Activated CD8-positive, alpha-beta memory T cell treated with anti-CD3 and anti-CD28 coated beads, Interleukin-2, amount 10 ng/mL, durations not matched to agents 7 days and 5 days (primary cell): ENCODE measurements at regions not wholly inside any gene's neighbourhood (a gene's known extent, or its start where the extent isn't known, plus 50 kb on each side); places are given as distances from the start of the nearest gene placed in this dataset.

Source experiments
- ATAC-seq: fragments of 150-1000 bp; cut with Tn5 transposase; one replicate; pipeline ENCODE4 v1.10.0; 2021; ENCODE audit warnings: moderate library complexity
- CTCF ChIA-PET: fragments of 350-600 bp; sonication (Branson Sonifier 250); formaldehyde crosslinking; loops from one replicate; lab custom pipeline; 2021; ENCODE audit warnings: antibody characterized with exemption; lab: Charles Lee
- DNase-seq: peaks from one replicate; pipeline ENCODE4 v3.0.0-alpha.2; 2020
- H3K27ac Mint-ChIP-seq: one replicate; pipeline ENCODE4 v1.8.0; 2021; ENCODE audit warnings: mild to moderate bottlenecking, mixed read lengths
- H3K27me3 Mint-ChIP-seq: one replicate; pipeline ENCODE4 v1.8.0; 2021; ENCODE audit warnings: mixed read lengths
- H3K36me3 Mint-ChIP-seq: one replicate; pipeline ENCODE4 v1.8.0; 2021; ENCODE audit warnings: mild to moderate bottlenecking, mixed read lengths
- H3K4me1 Mint-ChIP-seq: one replicate; pipeline ENCODE4 v1.8.0; 2021; ENCODE audit warnings: mixed read lengths
- H3K4me3 Mint-ChIP-seq: one replicate; pipeline ENCODE4 v1.8.0; 2021; ENCODE audit warnings: mild to moderate bottlenecking, moderate library complexity, mixed read lengths
- H3K9me3 Mint-ChIP-seq: one replicate; pipeline ENCODE4 v1.8.0; 2022; ENCODE audit warnings: low read depth, mixed read lengths

GRCh38 chr12:23399402-23399933 lies 550.0 kb downstream of the SOX5 start:
- Mint-ChIP-seq H3K27ac (no peak overlapping the region), H3K4me3 (no peak overlapping the region), H3K36me3 (no peaks in the 10 kb centered on the region), H3K9me3 (no peaks in the 10 kb centered on the region), H3K4me1 (no peaks in the 10 kb centered on the region), H3K27me3 (no peaks in the 10 kb centered on the region)
- CTCF ChIA-PET = no interaction called here
- no peak for ATAC-seq
- no peak for DNase-seq

GRCh38 chr12:23415180-23415579 lies 534.3 kb downstream of the SOX5 start:
- Mint-ChIP-seq H3K4me3 (no peak overlapping the region), H3K4me1 (no peaks in the 10 kb centered on the region), H3K9me3 (peaks cover 3% of the 10 kb centered on the region), H3K27me3 (no peaks in the 10 kb centered on the region), H3K36me3 (no peaks in the 10 kb centered on the region), H3K27ac (no peak overlapping the region)
- CTCF ChIA-PET = no interaction called here
- ATAC-seq = no peak
- no peak for DNase-seq

GRCh38 chr12:23421556-23421955 lies 527.9 kb downstream of the SOX5 start:
- no peak overlapping the region for H3K4me3 Mint-ChIP-seq
- ATAC-seq (no peak), DNase-seq (no peak)
- no peak overlapping the region for H3K27ac Mint-ChIP-seq
- H3K9me3 Mint-ChIP-seq = peaks cover 2% of the 10 kb centered on the region
- no peaks in the 10 kb centered on the region for H3K27me3 Mint-ChIP-seq
- CTCF ChIA-PET = no interaction called here
- H3K36me3 Mint-ChIP-seq = no peaks in the 10 kb centered on the region
- H3K4me1 Mint-ChIP-seq = no peaks in the 10 kb centered on the region

GRCh38 chr12:23423097-23423687 lies 526.3 kb downstream of the SOX5 start:
- Mint-ChIP-seq H3K27ac (no peak overlapping the region), H3K4me3 (no peak overlapping the region), H3K9me3 (peaks cover 2% of the 10 kb centered on the region), H3K27me3 (no peaks in the 10 kb centered on the region), H3K36me3 (no peaks in the 10 kb centered on the region), H3K4me1 (no peaks in the 10 kb centered on the region)
- DNase-seq (no peak), ATAC-seq (no peak)
- CTCF ChIA-PET = no interaction called here

GRCh38 chr12:23423796-23424195 lies 525.7 kb downstream of the SOX5 start:
- Mint-ChIP-seq H3K27ac (no peak overlapping the region), H3K36me3 (no peaks in the 10 kb centered on the region), H3K27me3 (no peaks in the 10 kb centered on the region), H3K4me1 (no peaks in the 10 kb centered on the region), H3K9me3 (peaks cover 2% of the 10 kb centered on the region), H3K4me3 (no peak overlapping the region)
- DNase-seq (no peak), ATAC-seq (no peak)
- CTCF ChIA-PET = no interaction called here

GRCh38 chr12:23424685-23425084 lies 524.8 kb downstream of the SOX5 start:
- no peaks in the 10 kb centered on the region for H3K4me1 Mint-ChIP-seq
- no peak for ATAC-seq
- H3K9me3 Mint-ChIP-seq = peaks cover 2% of the 10 kb centered on the region
- DNase-seq = no peak
- H3K36me3 Mint-ChIP-seq = no peaks in the 10 kb centered on the region
- H3K4me3 Mint-ChIP-seq = no peak overlapping the region
- H3K27me3 Mint-ChIP-seq = no peaks in the 10 kb centered on the region
- CTCF ChIA-PET = no interaction called here
- no peak overlapping the region for H3K27ac Mint-ChIP-seq

GRCh38 chr12:23426328-23426727 lies 523.1 kb downstream of the SOX5 start:
- ATAC-seq = no peak
- no peak for DNase-seq
- Mint-ChIP-seq H3K36me3 (no peaks in the 10 kb centered on the region), H3K4me1 (no peaks in the 10 kb centered on the region), H3K4me3 (no peak overlapping the region), H3K9me3 (peaks cover 5% of the 10 kb centered on the region), H3K27me3 (no peaks in the 10 kb centered on the region), H3K27ac (no peak overlapping the region)
- CTCF ChIA-PET = no interaction called here

- Mint-ChIP-seq H3K27me3 (no peaks in the 10 kb centered on the region), H3K27ac (no peak overlapping the region), H3K4me1 (no peaks in the 10 kb centered on the region), H3K36me3 (no peaks in the 10 kb centered on the region), H3K9me3 (peaks cover 6% of the 10 kb centered on the region), H3K4me3 (no peak overlapping the region)
- ATAC-seq = no peak
- CTCF ChIA-PET = no interaction called here
- DNase-seq = no peak
Observed at GRCh38 chr12:23428758-23429157, 520.7 kb downstream of the SOX5 start.

- Mint-ChIP-seq H3K4me3 (no peak overlapping the region), H3K27ac (no peak overlapping the region)
- CTCF ChIA-PET = no interaction called here
Observed at GRCh38 chr12:23431006-23431405, 518.5 kb downstream of the SOX5 start.

GRCh38 chr12:23433121-23433520 lies 516.3 kb downstream of the SOX5 start:
- CTCF ChIA-PET = no interaction called here
- H3K27me3 Mint-ChIP-seq = no peaks in the 10 kb centered on the region
- H3K36me3 Mint-ChIP-seq = no peaks in the 10 kb centered on the region

More at GRCh38 chr12:23431006-23431405, 518.5 kb downstream of the SOX5 start:
- DNase-seq (no peak), ATAC-seq (no peak)
- Mint-ChIP-seq H3K27me3 (no peaks in the 10 kb centered on the region), H3K36me3 (no peaks in the 10 kb centered on the region), H3K9me3 (peaks cover 6% of the 10 kb centered on the region), H3K4me1 (no peaks in the 10 kb centered on the region)

GRCh38 chr12:23434154-23434553 lies 515.3 kb downstream of the SOX5 start:
- peaks cover 17% of the 10 kb centered on the region for H3K9me3 Mint-ChIP-seq
- no peaks in the 10 kb centered on the region for H3K27me3 Mint-ChIP-seq
- no peaks in the 10 kb centered on the region for H3K36me3 Mint-ChIP-seq
- H3K4me1 Mint-ChIP-seq = no peaks in the 10 kb centered on the region
- DNase-seq = no peak
- CTCF ChIA-PET = no interaction called here
- no peak overlapping the region for H3K27ac Mint-ChIP-seq
- no peak overlapping the region for H3K4me3 Mint-ChIP-seq
- no peak for ATAC-seq

More at GRCh38 chr12:23433121-23433520, 516.3 kb downstream of the SOX5 start:
- Mint-ChIP-seq H3K4me3 (no peak overlapping the region), H3K9me3 (peaks cover 12% of the 10 kb centered on the region), H3K4me1 (no peaks in the 10 kb centered on the region), H3K27ac (no peak overlapping the region)
- no peak for ATAC-seq
- no peak for DNase-seq

- H3K27me3 Mint-ChIP-seq = no peaks in the 10 kb centered on the region
- no peak overlapping the region for H3K4me3 Mint-ChIP-seq
- H3K9me3 Mint-ChIP-seq = peaks cover under 1% of the 10 kb centered on the region
- H3K36me3 Mint-ChIP-seq = no peaks in the 10 kb centered on the region
- CTCF ChIA-PET = no interaction called here
- ATAC-seq (no peak), DNase-seq (no peak)
- no peaks in the 10 kb centered on the region for H3K4me1 Mint-ChIP-seq
- no peak overlapping the region for H3K27ac Mint-ChIP-seq
Observed at GRCh38 chr12:23446746-23447145, 502.7 kb downstream of the SOX5 start.

- peaks cover 6% of the 10 kb centered on the region for H3K9me3 Mint-ChIP-seq
- no peak for ATAC-seq
- CTCF ChIA-PET = no interaction called here
- no peaks in the 10 kb centered on the region for H3K27me3 Mint-ChIP-seq
- H3K4me3 Mint-ChIP-seq = no peak overlapping the region
- no peak overlapping the region for H3K27ac Mint-ChIP-seq
- no peak for DNase-seq
- no peaks in the 10 kb centered on the region for H3K36me3 Mint-ChIP-seq
- H3K4me1 Mint-ChIP-seq = no peaks in the 10 kb centered on the region
Observed at GRCh38 chr12:23450810-23451209, 498.7 kb downstream of the SOX5 start.

GRCh38 chr12:23455283-23455682 lies 494.2 kb downstream of the SOX5 start:
- no peaks in the 10 kb centered on the region for H3K4me1 Mint-ChIP-seq
- DNase-seq (no peak), ATAC-seq (no peak)

More at GRCh38 chr12:23455283-23455682, 494.2 kb downstream of the SOX5 start:
- H3K36me3 Mint-ChIP-seq = no peaks in the 10 kb centered on the region
- no peak overlapping the region for H3K4me3 Mint-ChIP-seq
- no peaks in the 10 kb centered on the region for H3K27me3 Mint-ChIP-seq
- peaks cover 6% of the 10 kb centered on the region for H3K9me3 Mint-ChIP-seq
- no peak overlapping the region for H3K27ac Mint-ChIP-seq
- CTCF ChIA-PET = no interaction called here
